ENCODE measurements at regions not wholly inside any gene's neighbourhood (a gene's known extent, or its start where the extent isn't known, plus 50 kb on each side); places are given as distances from the start of the nearest gene placed in this dataset.

GRCh38 chr5:7329141-7329540, 66.8 kb upstream of the ADCY2 start:
- in situ Hi-C loops (cut with HindIII; ENCODE audit: low sequenced_read_pairs), result no loop called here

GRCh38 chr5:7329712-7330111, 66.2 kb upstream of the ADCY2 start:
- in situ Hi-C loops (cut with HindIII; ENCODE audit: low sequenced_read_pairs), result no loop called here

- in situ Hi-C loops (cut with HindIII; ENCODE audit: low sequenced_read_pairs), result no loop called here
Measured at GRCh38 chr5:7330256-7330655, 65.7 kb upstream of the ADCY2 start.

- in situ Hi-C loops (cut with HindIII; ENCODE audit: low sequenced_read_pairs), result no loop called here
Measured at GRCh38 chr5:7331131-7331530, 64.8 kb upstream of the ADCY2 start.

Measured in DLD1 (cell line).